AG10803 (cell line): ENCODE measurements at regions not wholly inside any gene's neighbourhood (a gene's known extent, or its start where the extent isn't known, plus 50 kb on each side); places are given as distances from the start of the nearest gene placed in this dataset.

Experiments used
- DNase-seq: peaks from one replicate; pipeline ENCODE4 v3.0.0; 2010; ENCODE audit warnings: low read depth
- H3K4me3 ChIP-seq: 2 replicates; pipeline ENCODE4 v1.5.1; 2011; ENCODE audit warnings: mild to moderate bottlenecking, low read length, control low read depth
- CTCF ChIP-seq: conservative IDR thresholded peaks from 2 replicates; pipeline ENCODE4 v1.5.1; 2011; ENCODE audit warnings: mild to moderate bottlenecking, low read length, control low read depth, inconsistent platforms

DNA sequence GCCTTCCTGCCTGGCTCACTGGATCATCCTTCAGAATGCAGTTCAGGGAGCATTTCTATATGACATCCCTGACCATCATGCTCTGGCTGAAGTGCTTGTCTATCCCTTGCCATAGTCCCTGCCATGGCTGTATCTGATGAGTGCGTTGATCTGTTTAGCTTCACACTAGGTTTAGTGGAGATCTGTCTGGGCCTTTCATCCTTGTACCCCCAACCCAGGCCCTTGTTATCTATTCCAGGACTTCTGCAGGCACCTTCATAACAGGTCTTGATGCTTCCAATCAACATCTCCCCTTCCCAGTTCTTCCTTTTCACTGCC is 102.4 kb downstream of the QRSL1 start:
- no peak for TF ChIP-seq CTCF
- no peak for DNase-seq
- H3K4me3 ChIP-seq: no peak overlapping the region

GRCh38 chr6:106731144-106731842 is 101.9 kb downstream of the QRSL1 start:
- H3K4me3 ChIP-seq: no peak overlapping the region
- no peak for DNase-seq
- TF ChIP-seq CTCF: no peak

DNA sequence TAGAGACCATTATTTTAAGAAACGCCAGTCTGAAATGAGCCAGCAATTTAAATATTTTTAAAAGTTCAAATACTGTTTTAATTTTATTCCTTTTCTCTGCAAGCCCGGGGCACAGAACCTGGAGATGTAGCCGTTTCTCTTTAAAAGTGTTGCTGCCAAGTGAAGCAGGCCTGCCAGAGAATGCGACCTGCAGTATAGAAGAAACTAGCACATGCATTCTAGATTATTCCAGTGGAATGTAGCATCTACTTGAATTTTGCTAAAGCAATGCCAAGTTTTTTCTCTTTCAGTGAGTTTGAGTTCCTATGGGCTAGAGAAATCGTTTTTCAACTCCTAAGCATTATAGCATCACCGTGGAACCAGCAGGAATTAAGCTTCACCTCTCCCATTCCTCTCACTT is 101.3 kb downstream of the QRSL1 start:
- no peak overlapping the region for H3K4me3 ChIP-seq
- TF ChIP-seq CTCF: no peak

GRCh38 chr6:106730264-106730663 is 100.9 kb downstream of the QRSL1 start:
- DNase-seq: no peak
- H3K4me3 ChIP-seq: no peak overlapping the region
- TF ChIP-seq CTCF: no peak

More for the DNA sequence above, 101.3 kb downstream of the QRSL1 start:
- no peak for DNase-seq

DNA sequence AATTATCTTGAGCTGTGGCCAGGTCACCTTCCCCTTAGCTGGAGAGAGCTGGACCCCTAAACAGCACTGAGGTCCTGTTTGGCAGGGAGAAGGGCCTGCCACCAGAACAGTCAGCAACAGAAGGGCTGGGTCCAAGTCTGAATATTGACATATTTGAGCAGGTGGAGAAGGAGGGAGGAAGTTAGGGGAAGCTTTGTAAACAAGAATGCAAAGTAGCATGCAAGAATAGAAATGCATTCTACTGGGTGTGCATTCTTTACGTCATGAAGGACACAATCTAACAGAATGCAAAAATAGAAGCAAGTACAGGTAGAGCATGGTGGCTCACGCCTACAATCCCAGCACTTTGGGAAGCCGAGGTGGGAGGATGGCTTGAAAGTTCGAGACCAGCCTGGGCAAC is 100.5 kb downstream of the QRSL1 start:
- no peak overlapping the region for H3K4me3 ChIP-seq
- DNase-seq: no peak
- TF ChIP-seq CTCF: no peak

GRCh38 chr6:106728296-106728870 is 99.0 kb downstream of the QRSL1 start:
- no peak overlapping the region for H3K4me3 ChIP-seq
- DNase-seq: no peak
- no peak for TF ChIP-seq CTCF

DNA sequence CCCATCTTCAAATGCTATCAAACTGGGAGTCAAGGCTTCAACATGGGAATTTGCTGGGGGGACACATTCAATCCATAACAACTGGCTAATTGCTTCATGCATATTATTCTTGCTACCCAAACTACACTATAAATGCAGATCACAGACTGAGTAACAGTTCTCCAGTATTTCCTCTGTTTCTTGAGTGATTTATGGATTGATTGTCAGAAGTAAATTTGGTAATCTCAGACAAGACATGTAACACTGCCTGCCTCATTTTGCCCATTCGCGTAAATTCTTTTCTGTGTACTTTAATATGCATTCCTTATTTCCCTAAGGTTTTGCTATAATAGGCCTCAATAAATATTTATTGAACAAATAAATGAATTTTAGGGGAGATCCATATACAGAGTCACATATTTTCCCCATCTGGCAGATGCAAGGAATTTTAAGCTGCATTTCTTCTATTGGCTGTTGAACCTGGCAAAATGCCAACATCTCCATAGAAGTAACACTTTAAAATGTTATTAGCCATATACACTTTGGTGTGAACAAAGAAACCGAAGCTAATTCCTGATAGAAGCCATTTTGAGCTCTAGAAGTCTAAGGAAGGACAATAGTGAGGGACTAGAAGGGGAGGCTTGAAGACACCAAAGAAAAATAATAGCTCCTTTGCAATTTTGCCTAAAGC is 98.2 kb downstream of the QRSL1 start:
- no peak for DNase-seq
- TF ChIP-seq CTCF: no peak
- H3K4me3 ChIP-seq: no peak overlapping the region
